DOHH2 (cell line): ENCODE measurements at regions not wholly inside any gene's neighbourhood (a gene's known extent, or its start where the extent isn't known, plus 50 kb on each side); places are given as distances from the start of the nearest gene placed in this dataset.

Source experiments
- CTCF ChIP-seq: fragments of 200-600 bp; sonication (generic); IDR thresholded peaks from one replicate; pipeline ENCODE4 v1.5.1; 2014; ENCODE audit warnings: antibody characterized with exemption, mild to moderate bottlenecking, low read depth, low read length; ENCODE audit not compliant: poor library complexity, severe bottlenecking
- EZH2phosphoT487 ChIP-seq: fragments of 200-600 bp; sonication (generic); IDR thresholded peaks from 2 replicates; pipeline ENCODE4 v1.6.1; 2017; ENCODE audit warnings: borderline replicate concordance, mild to moderate bottlenecking, antibody characterized with exemption, low read length, moderate library complexity, mixed read lengths

- TF ChIP-seq CTCF (no peak), EZH2phosphoT487 (no peak)
Measured at GRCh38 chr3:72114773-72115172, 329.8 kb upstream of the PROK2 start.
